ENCODE measurements at regions not wholly inside any gene's neighbourhood (a gene's known extent, or its start where the extent isn't known, plus 50 kb on each side); places are given as distances from the start of the nearest gene placed in this dataset.

DNA sequence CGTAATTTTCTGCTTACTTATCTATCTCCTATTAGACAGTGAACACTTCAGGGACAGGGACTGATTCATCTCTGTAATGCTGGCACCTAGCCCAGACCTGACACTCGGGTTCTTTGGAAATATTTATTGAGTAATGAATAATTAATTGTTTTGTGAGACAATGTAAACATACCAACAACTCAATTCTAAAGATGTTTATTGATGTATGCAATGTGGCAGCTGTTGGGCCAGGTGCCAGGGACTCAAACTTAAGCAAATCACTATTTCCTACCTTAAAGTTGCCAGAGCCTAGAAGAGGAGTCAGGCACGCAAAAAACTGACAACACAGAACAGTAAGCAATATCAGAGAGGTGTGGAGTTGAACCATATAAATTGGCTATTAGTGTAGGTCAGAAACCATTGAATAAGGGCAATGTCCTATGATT, 63.6 kb upstream of the BMPER start:
- TF ChIP-seq, protein P1, sequence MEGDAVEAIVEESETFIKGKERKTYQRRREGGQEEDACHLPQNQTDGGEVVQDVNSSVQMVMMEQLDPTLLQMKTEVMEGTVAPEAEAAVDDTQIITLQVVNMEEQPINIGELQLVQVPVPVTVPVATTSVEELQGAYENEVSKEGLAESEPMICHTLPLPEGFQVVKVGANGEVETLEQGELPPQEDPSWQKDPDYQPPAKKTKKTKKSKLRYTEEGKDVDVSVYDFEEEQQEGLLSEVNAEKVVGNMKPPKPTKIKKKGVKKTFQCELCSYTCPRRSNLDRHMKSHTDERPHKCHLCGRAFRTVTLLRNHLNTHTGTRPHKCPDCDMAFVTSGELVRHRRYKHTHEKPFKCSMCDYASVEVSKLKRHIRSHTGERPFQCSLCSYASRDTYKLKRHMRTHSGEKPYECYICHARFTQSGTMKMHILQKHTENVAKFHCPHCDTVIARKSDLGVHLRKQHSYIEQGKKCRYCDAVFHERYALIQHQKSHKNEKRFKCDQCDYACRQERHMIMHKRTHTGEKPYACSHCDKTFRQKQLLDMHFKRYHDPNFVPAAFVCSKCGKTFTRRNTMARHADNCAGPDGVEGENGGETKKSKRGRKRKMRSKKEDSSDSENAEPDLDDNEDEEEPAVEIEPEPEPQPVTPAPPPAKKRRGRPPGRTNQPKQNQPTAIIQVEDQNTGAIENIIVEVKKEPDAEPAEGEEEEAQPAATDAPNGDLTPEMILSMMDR (IDR thresholded peaks at IDR 0.05; ENCODE audit: poor library complexity): no peak
- no peak for TF ChIP-seq EZH2 (IDR thresholded peaks at IDR 0.05; ENCODE audit: borderline replicate concordance)
